GM23248 (cell line): ENCODE measurements at regions not wholly inside any gene's neighbourhood (a gene's known extent, or its start where the extent isn't known, plus 50 kb on each side); places are given as distances from the start of the nearest gene placed in this dataset.

Experiments
- EZH2 ChIP-seq: fragments of 200-600 bp; sonication (generic); IDR thresholded peaks from 2 replicates; pipeline ENCODE4 v1.6.1; 2018; ENCODE audit warnings: antibody characterized with exemption, mild to moderate bottlenecking; ENCODE audit not compliant: insufficient read depth, poor library complexity, severe bottlenecking
- EZH2phosphoT487 ChIP-seq: fragments of 200-600 bp; sonication (generic); IDR thresholded peaks from 2 replicates; pipeline ENCODE4 v1.6.1; 2018; ENCODE audit warnings: antibody characterized with exemption, moderate library complexity, mild to moderate bottlenecking, low read depth; ENCODE audit not compliant: insufficient read depth

DNA sequence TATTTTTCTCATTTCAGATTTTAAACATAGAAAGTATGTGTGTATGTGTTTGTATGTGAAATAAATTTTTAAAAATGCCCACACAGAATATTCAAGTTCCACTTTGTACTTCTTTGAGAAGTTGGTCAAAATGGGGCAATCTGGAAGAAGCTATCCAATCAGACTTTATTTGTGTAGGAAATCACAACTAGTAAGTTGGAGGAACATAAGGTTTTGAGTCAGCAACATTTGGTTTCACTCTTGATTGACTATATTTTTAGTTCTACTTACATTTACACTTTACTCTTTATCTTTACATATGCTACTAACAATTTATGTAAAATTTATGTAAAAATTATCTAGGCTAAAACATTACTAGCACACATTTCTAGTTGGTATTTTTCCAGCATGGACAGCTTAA lies 128.1 kb downstream of the ATXN7L3B start:
- TF ChIP-seq EZH2phosphoT487 (no peak), EZH2 (no peak)
